Naive thymus-derived CD4-positive, alpha-beta T cell (primary cell): ENCODE measurements at regions not wholly inside any gene's neighbourhood (a gene's known extent, or its start where the extent isn't known, plus 50 kb on each side); places are given as distances from the start of the nearest gene placed in this dataset.

Experiments
- ATAC-seq: fragments of 150-1000 bp; cut with Tn5 transposase; 2 replicates; pipeline ENCODE4 v1.10.0; 2021; ENCODE audit warnings: mild to moderate bottlenecking, moderate library complexity
- CTCF ChIA-PET: fragments of 350-600 bp; sonication (Branson Sonifier 250); formaldehyde crosslinking; loops from one replicate; lab custom pipeline; 2021; ENCODE audit warnings: antibody characterized with exemption; lab: Charles Lee
- POLR2A ChIA-PET: fragments of 350-600 bp; sonication (Branson Sonifier 250); formaldehyde crosslinking; loops from one replicate; lab custom pipeline; 2021; ENCODE audit warnings: antibody characterized with exemption, inconsistent platforms; lab: Charles Lee
- DNase-seq, 9 donors: peaks; one replicate each; pipeline versions ENCODE4 v3.0.0 to v3.0.0-alpha.2; 2020 to 2022; ENCODE audit warnings: mixed read lengths in 1 of 9
- H3K27ac ChIP-seq: one replicate; pipeline ENCODE4 v1.7.0; 2013; ENCODE audit warnings: mild to moderate bottlenecking, low read depth, low read length, moderate library complexity
- H3K27me3 ChIP-seq, 2 donors: one replicate each; pipeline ENCODE4 v1.7.0; 2013; ENCODE audit warnings: low read length in 2 of 2, mild to moderate bottlenecking in 2 of 2, moderate library complexity in 2 of 2; ENCODE audit not compliant: control insufficient read depth in 2 of 2, insufficient read depth in 2 of 2
- H3K36me3 ChIP-seq, 3 experiments: 1 replicate in 2 of 3; 2 replicates in 1 of 3; pipeline ENCODE4 v1.7.0; 2013; ENCODE audit warnings: low read length in 3 of 3, mild to moderate bottlenecking in 3 of 3, moderate library complexity in 1 of 3; ENCODE audit not compliant: insufficient read depth in 3 of 3, control insufficient read depth in 2 of 3
- H3K4me1 ChIP-seq, 2 donors: one replicate each; pipeline ENCODE4 v1.7.0; 2013; ENCODE audit warnings: low read length in 2 of 2, mild to moderate bottlenecking in 2 of 2, moderate library complexity in 1 of 2; ENCODE audit not compliant: control insufficient read depth in 2 of 2, insufficient read depth in 2 of 2
- H3K4me3 ChIP-seq: 2 replicates; pipeline ENCODE4 v1.7.0; 2013; ENCODE audit warnings: mild to moderate bottlenecking, low read length
- H3K9me3 ChIP-seq, 3 experiments: 1 replicate in 2 of 3; 2 replicates in 1 of 3; pipeline ENCODE4 v1.7.0; 2013; ENCODE audit warnings: low read length in 3 of 3; ENCODE audit not compliant: control insufficient read depth in 2 of 3
- H3K27ac Mint-ChIP-seq, 9 donors: one replicate each; pipeline ENCODE4 v1.8.0; 2020 to 2022; ENCODE audit warnings: mixed read lengths in 9 of 9, mild to moderate bottlenecking in 8 of 9, moderate library complexity in 5 of 9, inconsistent platforms in 2 of 9
- H3K27me3 Mint-ChIP-seq, 5 donors: one replicate each; pipeline ENCODE4 v1.8.0; 2021 to 2022; ENCODE audit warnings: mixed read lengths in 5 of 5, mild to moderate bottlenecking in 1 of 5
- H3K36me3 Mint-ChIP-seq, 5 donors: one replicate each; pipeline ENCODE4 v1.8.0; 2020 to 2022; ENCODE audit warnings: mixed read lengths in 5 of 5, mild to moderate bottlenecking in 3 of 5, inconsistent platforms in 1 of 5
- H3K4me1 Mint-ChIP-seq, 7 donors: one replicate each; pipeline ENCODE4 v1.8.0; 2020 to 2022; ENCODE audit warnings: mixed read lengths in 7 of 7, mild to moderate bottlenecking in 3 of 7, inconsistent platforms in 1 of 7
- H3K4me3 Mint-ChIP-seq, 10 donors: one replicate each; pipeline ENCODE4 v1.8.0; 2020 to 2022; ENCODE audit warnings: mild to moderate bottlenecking in 10 of 10, mixed read lengths in 10 of 10, moderate library complexity in 6 of 10, inconsistent platforms in 2 of 10
- H3K9me3 Mint-ChIP-seq, 11 donors: one replicate each; pipeline ENCODE4 v1.8.0; 2020 to 2022; ENCODE audit warnings: mixed read lengths in 11 of 11, mild to moderate bottlenecking in 4 of 11, inconsistent platforms in 1 of 11, moderate library complexity in 1 of 11
- intact Hi-C, 2 donors: fragments of 100-400 bp; cut with micrococcal nuclease; formaldehyde crosslinking; loops; one replicate each; pipeline ENCODE4 v1.15.1; 2023

GRCh38 chr1:170250531-170251276 is 104.9 kb downstream of the NTMT2 start:
- DNase-seq (no peak), ATAC-seq (no peak)
- intact Hi-C loops = no loop called here
- H3K4me3 Mint-ChIP-seq = no peak overlapping the region
- Histone ChIP-seq H3K36me3 (no peaks in the 10 kb centered on the region), H3K4me3 (no peak overlapping the region), H3K27ac (no peak overlapping the region), H3K27me3 (no peaks in the 10 kb centered on the region), H3K9me3 (no peaks in the 10 kb centered on the region), H3K4me1 (no peaks in the 10 kb centered on the region)
- H3K9me3 Mint-ChIP-seq = peaks cover 0 to 4% (median 0%) of the 10 kb centered on the region in 11 donors
- H3K36me3 Mint-ChIP-seq = no peaks in the 10 kb centered on the region
- no peak overlapping the region for H3K27ac Mint-ChIP-seq
- ChIA-PET POLR2A (no interaction called here), CTCF (no interaction called here)
- peaks cover 0 to 2% (median 0%) of the 10 kb centered on the region in 5 donors for H3K27me3 Mint-ChIP-seq
- H3K4me1 Mint-ChIP-seq = peaks cover 0 to 10% (median 0%) of the 10 kb centered on the region in 7 donors

- Histone ChIP-seq H3K4me1 (no peaks in the 10 kb centered on the region), H3K27ac (no peak overlapping the region), H3K4me3 (no peak overlapping the region), H3K27me3 (no peaks in the 10 kb centered on the region), H3K9me3 (no peaks in the 10 kb centered on the region), H3K36me3 (no peaks in the 10 kb centered on the region)
- CTCF ChIA-PET = no interaction called here
- no peaks in the 10 kb centered on the region for H3K36me3 Mint-ChIP-seq
- H3K27ac Mint-ChIP-seq = no peak overlapping the region
- POLR2A ChIA-PET = no interaction called here
- no peak overlapping the region for H3K4me3 Mint-ChIP-seq
- DNase-seq (no peak), ATAC-seq (no peak)
- H3K4me1 Mint-ChIP-seq = peaks cover 0 to 7% (median 0%) of the 10 kb centered on the region in 7 donors
- H3K27me3 Mint-ChIP-seq = peaks cover 0 to 6% (median 0%) of the 10 kb centered on the region in 5 donors
- peaks cover 0 to 5% (median 0%) of the 10 kb centered on the region in 11 donors for H3K9me3 Mint-ChIP-seq
- intact Hi-C loops = no loop called here
Measured at GRCh38 chr1:170252851-170253579, 107.3 kb downstream of the NTMT2 start.

GRCh38 chr1:170254371-170254770 is 108.6 kb downstream of the NTMT2 start:
- Mint-ChIP-seq H3K9me3 (peaks cover 0 to 4% (median 0%) of the 10 kb centered on the region in 11 donors), H3K27me3 (peaks cover 0 to 10% (median 0%) of the 10 kb centered on the region in 5 donors), H3K4me3 (no peak overlapping the region), H3K36me3 (no peaks in the 10 kb centered on the region), H3K27ac (no peak overlapping the region), H3K4me1 (peaks cover 0 to 3% (median 0%) of the 10 kb centered on the region in 7 donors)
- ATAC-seq (no peak), DNase-seq (no peak)
- H3K4me3 ChIP-seq = no peak overlapping the region
- no peaks in the 10 kb centered on the region for H3K4me1 ChIP-seq
- no peak overlapping the region for H3K27ac ChIP-seq
- no peaks in the 10 kb centered on the region for H3K36me3 ChIP-seq
- H3K9me3 ChIP-seq = no peaks in the 10 kb centered on the region
- CTCF ChIA-PET = no interaction called here
- intact Hi-C loops = no loop called here
- H3K27me3 ChIP-seq = no peaks in the 10 kb centered on the region
- POLR2A ChIA-PET = no interaction called here

- Histone ChIP-seq H3K9me3 (no peaks in the 10 kb centered on the region), H3K27ac (no peak overlapping the region), H3K27me3 (no peaks in the 10 kb centered on the region), H3K4me1 (no peaks in the 10 kb centered on the region), H3K4me3 (no peak overlapping the region), H3K36me3 (no peaks in the 10 kb centered on the region)
- intact Hi-C loops = no loop called here
- ATAC-seq = no peak
- peaks cover 0 to 12% (median 9%) of the 10 kb centered on the region in 5 donors for H3K27me3 Mint-ChIP-seq
- DNase-seq = no peak
- H3K4me1 Mint-ChIP-seq = no peaks in the 10 kb centered on the region
- no peaks in the 10 kb centered on the region for H3K36me3 Mint-ChIP-seq
- ChIA-PET CTCF (no interaction called here), POLR2A (no interaction called here)
- H3K4me3 Mint-ChIP-seq = no peak overlapping the region
- peaks cover 0 to 4% (median 0%) of the 10 kb centered on the region in 11 donors for H3K9me3 Mint-ChIP-seq
- H3K27ac Mint-ChIP-seq = no peak overlapping the region
Measured at GRCh38 chr1:170261669-170262068, 115.9 kb downstream of the NTMT2 start.

- no peaks in the 10 kb centered on the region for H3K9me3 ChIP-seq
- ChIA-PET POLR2A (no interaction called here), CTCF (no interaction called here)
- peaks cover 0 to 2% (median 0%) of the 10 kb centered on the region in 11 donors for H3K9me3 Mint-ChIP-seq
- H3K27me3 Mint-ChIP-seq = peaks cover 0 to 12% (median 9%) of the 10 kb centered on the region in 5 donors
- ATAC-seq (no peak), DNase-seq (no peak)
- no peaks in the 10 kb centered on the region for H3K36me3 ChIP-seq
- no peaks in the 10 kb centered on the region for H3K27me3 ChIP-seq
- intact Hi-C loops = no loop called here
- no peak overlapping the region for H3K27ac ChIP-seq
- H3K4me3 Mint-ChIP-seq = no peak overlapping the region
- no peaks in the 10 kb centered on the region for H3K36me3 Mint-ChIP-seq
- H3K27ac Mint-ChIP-seq = no peak overlapping the region
- H3K4me1 ChIP-seq = no peaks in the 10 kb centered on the region
- H3K4me1 Mint-ChIP-seq = no peaks in the 10 kb centered on the region
- H3K4me3 ChIP-seq = no peak overlapping the region
Measured at GRCh38 chr1:170262276-170262939, 116.6 kb downstream of the NTMT2 start.

- Mint-ChIP-seq H3K27ac (no peak overlapping the region), H3K36me3 (no peaks in the 10 kb centered on the region), H3K9me3 (peaks cover 0 to 4% (median 0%) of the 10 kb centered on the region in 11 donors), H3K4me3 (no peak overlapping the region), H3K4me1 (no peaks in the 10 kb centered on the region), H3K27me3 (peaks cover 0 to 15% (median 4%) of the 10 kb centered on the region in 5 donors)
- Histone ChIP-seq H3K4me3 (no peak overlapping the region), H3K9me3 (no peaks in the 10 kb centered on the region), H3K36me3 (no peaks in the 10 kb centered on the region), H3K4me1 (no peaks in the 10 kb centered on the region), H3K27me3 (no peaks in the 10 kb centered on the region), H3K27ac (no peak overlapping the region)
- POLR2A ChIA-PET = no interaction called here
- CTCF ChIA-PET = no interaction called here
- no peak for ATAC-seq
- intact Hi-C loops = no loop called here
- no peak for DNase-seq
Measured at GRCh38 chr1:170265234-170265633, 119.5 kb downstream of the NTMT2 start.
